ENCODE measurements at regions not wholly inside any gene's neighbourhood (a gene's known extent, or its start where the extent isn't known, plus 50 kb on each side); places are given as distances from the start of the nearest gene placed in this dataset.

GRCh38 chr6:145257704-145258103, 477.6 kb downstream of the EPM2A start:
- H3K36me3 Mint-ChIP-seq (ENCODE audit: insufficient read depth in 1 of 3, low read depth in 3 of 3), result no peaks in the 10 kb centered on the region
- Histone ChIP-seq H3K23ac (ENCODE audit: insufficient read length, low read depth, low read length) (no peak overlapping the region), H3T11ph (ENCODE audit: low read length) (no peak overlapping the region), H2BK5ac (ENCODE audit: insufficient read length, low read length) (no peak overlapping the region), H3K27me3 (ENCODE audit: insufficient read depth, low read length) (no peaks in the 10 kb centered on the region), H4K91ac (ENCODE audit: insufficient read length, low read depth, low read length) (no peak overlapping the region), H3K56ac (ENCODE audit: insufficient read length, low read depth, low read length) (no peak overlapping the region), H3K79me2 (ENCODE audit: insufficient read depth, low read length) (no peaks in the 10 kb centered on the region), H4K20me1 (ENCODE audit: control insufficient read depth, insufficient read depth, insufficient read length) (no peaks in the 10 kb centered on the region), H2BK120ac (ENCODE audit: low read depth, low read length, poor library complexity, severe bottlenecking) (no peak overlapping the region), H4K5ac (ENCODE audit: insufficient read length, low read depth, low read length) (no peak overlapping the region), H3K14ac (ENCODE audit: insufficient read depth, low read length) (no peak overlapping the region), H2AK5ac (ENCODE audit: insufficient read length, low read length) (no peak overlapping the region), H3K79me1 (ENCODE audit: insufficient read depth, low read depth, low read length, poor library complexity, severe bottlenecking) (no peaks in the 10 kb centered on the region), H3K9me3 (ENCODE audit: control insufficient read depth, low read depth, low read length) (no peaks in the 10 kb centered on the region), H3K27ac (ENCODE audit: insufficient read length, low read depth, low read length) (no peak overlapping the region), H3K18ac (ENCODE audit: insufficient read length, low read depth, low read length) (no peak overlapping the region), H2BK20ac (ENCODE audit: low read depth, low read length, poor library complexity, severe bottlenecking) (no peak overlapping the region), H2BK15ac (ENCODE audit: low read depth, low read length) (no peak overlapping the region), H3K4ac (ENCODE audit: low read depth, low read length) (no peak overlapping the region), H2AFZ (ENCODE audit: low read length) (no peak overlapping the region), H3K4me2 (ENCODE audit: insufficient read depth, insufficient read length, low read length) (no peak overlapping the region), H4K8ac (replicated peaks; ENCODE audit: insufficient read length, low read depth, low read length) (no peak overlapping the region), H3K23me2 (ENCODE audit: insufficient read length, low read depth, low read length, poor library complexity, severe bottlenecking) (no peaks in the 10 kb centered on the region), H2BK12ac (ENCODE audit: insufficient read length, low read depth, low read length) (no peak overlapping the region), H3K9ac (ENCODE audit: extremely low read depth, insufficient read length, low read length) (no peak overlapping the region), H3K4me1 (ENCODE audit: insufficient read depth, low read length) (no peaks in the 10 kb centered on the region)
- no peak for DNase-seq
- H3K27ac Mint-ChIP-seq, result no peak overlapping the region
- H3K4me3 Mint-ChIP-seq, result no peak overlapping the region
- peaks cover 10% of the 10 kb centered on the region in 2 experiments for H3K4me1 Mint-ChIP-seq
- no CpG with 5 or more reads among the region's 1 CpG for WGBS (ENCODE audit: extremely low coverage, insufficient read length, low lambda C conversion rate)
- no peak for TF ChIP-seq CTCF (conservative IDR thresholded peaks at IDR 0.05)
- no peaks in the 10 kb centered on the region for H3K27me3 Mint-ChIP-seq (ENCODE audit: low read depth)
- H3K9me3 Mint-ChIP-seq, result no peaks in the 10 kb centered on the region

All from H9 (cell line).